Lung microvascular endothelial cell (primary cell): ENCODE measurements at regions not wholly inside any gene's neighbourhood (a gene's known extent, or its start where the extent isn't known, plus 50 kb on each side); places are given as distances from the start of the nearest gene placed in this dataset.
"Not testable (repeated sequence)": the region's sequence is repeated elsewhere in the genome, so short reads cannot be mapped to it uniquely, and the experiment has no call there.

ENCODE experiments used
- DNase-seq, 2 donors: peaks; one replicate each; pipeline versions ENCODE4 v3.0.0 to v3.0.0-alpha.2; 2010; ENCODE audit warnings: low read depth in 2 of 2

- DNase-seq = no peak
Observed at GRCh38 chr22:33971561-33971961, 51.3 kb upstream of the LARGE1 start.

GRCh38 chr22:33975841-33976240 is 55.6 kb upstream of the LARGE1 start:
- no peak for DNase-seq

- no peak for DNase-seq
Observed at GRCh38 chr22:33983558-33983957, 63.3 kb upstream of the LARGE1 start.

GRCh38 chr22:33984211-33984610 is 63.9 kb upstream of the LARGE1 start:
- DNase-seq = no peak

GRCh38 chr22:33984656-33985285 is 64.5 kb upstream of the LARGE1 start:
- no peak for DNase-seq

GRCh38 chr22:33985506-33985905 is 65.2 kb upstream of the LARGE1 start:
- no peak for DNase-seq

- no peak for DNase-seq
Observed at GRCh38 chr22:33986167-33986771, 66.0 kb upstream of the LARGE1 start.

GRCh38 chr22:33986954-33987353 is 66.7 kb upstream of the LARGE1 start:
- DNase-seq = no peak

GRCh38 chr22:33989263-33989662 is 69.0 kb upstream of the LARGE1 start:
- not testable (repeated sequence) for DNase-seq

GRCh38 chr22:33991620-33992019 is 71.3 kb upstream of the LARGE1 start:
- DNase-seq = no peak

- no peak for DNase-seq
Observed at GRCh38 chr22:33996824-33997223, 76.5 kb upstream of the LARGE1 start.

- no peak for DNase-seq
Observed at GRCh38 chr22:34000879-34001526, 80.7 kb upstream of the LARGE1 start.

- DNase-seq = no peak
Observed at GRCh38 chr22:34001701-34002466, 81.6 kb upstream of the LARGE1 start.

- DNase-seq = no peak
Observed at GRCh38 chr22:34004058-34004457, 83.8 kb upstream of the LARGE1 start.

GRCh38 chr22:34010259-34010658 is 90.0 kb upstream of the LARGE1 start:
- no peak for DNase-seq

- DNase-seq = no peak
Observed at GRCh38 chr22:34015642-34016041, 95.4 kb upstream of the LARGE1 start.

GRCh38 chr22:34017205-34017604 is 96.9 kb upstream of the LARGE1 start:
- no peak for DNase-seq

- DNase-seq = no peak
Observed at GRCh38 chr22:34019190-34019845, 99.0 kb upstream of the LARGE1 start.

- DNase-seq = no peak
Observed at GRCh38 chr22:34035209-34035608, 114.9 kb upstream of the LARGE1 start.

- no peak for DNase-seq
Observed at GRCh38 chr22:34036931-34037330, 116.7 kb upstream of the LARGE1 start.

- DNase-seq = no peak
Observed at GRCh38 chr22:34038801-34039555, 118.7 kb upstream of the LARGE1 start.
